Kidney (tissue), 13 donors: ENCODE measurements at regions not wholly inside any gene's neighbourhood (a gene's known extent, or its start where the extent isn't known, plus 50 kb on each side); places are given as distances from the start of the nearest gene placed in this dataset.

ENCODE experiments used
- DNase-seq, 5 donors: peaks; one replicate each; pipeline ENCODE4 v3.0.0-alpha.2; 2013 to 2020
- FAIRE-seq: peaks from 2 replicates; lab custom pipeline; 2012; peaks lifted over from hg19 to GRCh38; lab: Jason Lieb, UNC
- H3K27ac ChIP-seq, 2 donors: one replicate each; pipeline ENCODE4 v1.7.0; 2013; ENCODE audit warnings: low read depth in 2 of 2, low read length in 2 of 2, inconsistent platforms in 1 of 2
- H3K27me3 ChIP-seq: one replicate; pipeline ENCODE4 v1.7.1; 2013; ENCODE audit warnings: low read length, inconsistent platforms; ENCODE audit not compliant: control insufficient read depth, insufficient read depth
- H3K36me3 ChIP-seq, 3 donors: one replicate each; pipeline versions ENCODE4 v1.7.0 to v1.7.1; 2013; ENCODE audit warnings: low read length in 3 of 3, control low read depth in 1 of 3, inconsistent platforms in 1 of 3; ENCODE audit not compliant: insufficient read depth in 3 of 3, control insufficient read depth in 2 of 3
- H3K4me1 ChIP-seq, 3 donors: one replicate each; pipeline versions ENCODE4 v1.7.0 to v1.7.1; 2013; ENCODE audit warnings: low read length in 3 of 3, inconsistent platforms in 1 of 3, low read depth in 1 of 3; ENCODE audit not compliant: control insufficient read depth in 2 of 3, insufficient read depth in 2 of 3
- H3K4me3 ChIP-seq, 3 donors: one replicate each; pipeline versions ENCODE4 v1.7.0 to v1.8.1; 2013; ENCODE audit warnings: low read length in 3 of 3, control low read depth in 1 of 3, inconsistent platforms in 1 of 3
- H3K9ac ChIP-seq, 3 donors: one replicate each; pipeline versions ENCODE4 v1.7.0 to v1.7.1; 2013; ENCODE audit warnings: low read length in 3 of 3, control low read depth in 1 of 3, inconsistent platforms in 1 of 3
- H3K9me3 ChIP-seq, 3 donors: one replicate each; pipeline versions ENCODE4 v1.7.0 to v1.7.1; 2013; ENCODE audit warnings: low read length in 3 of 3, control low read depth in 1 of 3, inconsistent platforms in 1 of 3; ENCODE audit not compliant: control insufficient read depth in 2 of 3, insufficient read depth in 1 of 3
- intact Hi-C: fragments of 100-400 bp; cut with DNase I; formaldehyde crosslinking; loops from one replicate; pipeline ENCODE4 v1.11.1; 2022
- TF ChIP-seq, protein P1 (sequence below): IDR thresholded peaks from 3 replicates; pipeline ENCODE4 v1.5.1; 2012; ENCODE audit warnings: mild to moderate bottlenecking, moderate library complexity, borderline replicate concordance; ENCODE audit not compliant: insufficient read depth; ENCODE audit errors: extremely low read depth
- donor health status: control.
- donor health status: control.
- donor health status: control.
- donor health status: control.
- donor health status: control.
- donor health status: DM: yes; HTN: yes; CAD: no.
- donor health status: Normal renal cell carcinoma (clear cell type).

DNA sequence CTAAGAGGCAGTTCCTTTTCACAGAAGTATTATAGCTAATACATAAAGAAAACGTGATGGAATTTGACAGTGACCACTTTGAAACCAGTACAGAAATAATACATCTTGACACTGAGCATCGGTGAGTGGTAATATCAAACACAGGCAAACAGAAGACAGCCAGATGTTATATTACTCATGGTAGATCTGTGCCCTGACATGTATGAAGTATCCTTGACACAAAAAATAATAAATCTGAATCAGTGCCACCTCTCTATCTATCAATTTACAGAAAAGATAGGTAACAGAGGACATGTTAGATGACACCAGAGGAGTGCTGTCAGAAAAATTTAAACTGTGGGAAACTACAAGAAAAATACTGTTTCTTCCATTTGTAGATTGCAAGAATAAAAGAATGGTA lies 217.4 kb upstream of the POT1 start:
- Histone ChIP-seq H3K36me3 (no peaks in the 10 kb centered on the region), H3K9me3 (no peaks in the 10 kb centered on the region), H3K4me1 (no peaks in the 10 kb centered on the region), H3K27me3 (no peaks in the 10 kb centered on the region), H3K9ac (no peak overlapping the region), H3K4me3 (no peak overlapping the region), H3K27ac (no peak overlapping the region)
- TF ChIP-seq, protein P1, sequence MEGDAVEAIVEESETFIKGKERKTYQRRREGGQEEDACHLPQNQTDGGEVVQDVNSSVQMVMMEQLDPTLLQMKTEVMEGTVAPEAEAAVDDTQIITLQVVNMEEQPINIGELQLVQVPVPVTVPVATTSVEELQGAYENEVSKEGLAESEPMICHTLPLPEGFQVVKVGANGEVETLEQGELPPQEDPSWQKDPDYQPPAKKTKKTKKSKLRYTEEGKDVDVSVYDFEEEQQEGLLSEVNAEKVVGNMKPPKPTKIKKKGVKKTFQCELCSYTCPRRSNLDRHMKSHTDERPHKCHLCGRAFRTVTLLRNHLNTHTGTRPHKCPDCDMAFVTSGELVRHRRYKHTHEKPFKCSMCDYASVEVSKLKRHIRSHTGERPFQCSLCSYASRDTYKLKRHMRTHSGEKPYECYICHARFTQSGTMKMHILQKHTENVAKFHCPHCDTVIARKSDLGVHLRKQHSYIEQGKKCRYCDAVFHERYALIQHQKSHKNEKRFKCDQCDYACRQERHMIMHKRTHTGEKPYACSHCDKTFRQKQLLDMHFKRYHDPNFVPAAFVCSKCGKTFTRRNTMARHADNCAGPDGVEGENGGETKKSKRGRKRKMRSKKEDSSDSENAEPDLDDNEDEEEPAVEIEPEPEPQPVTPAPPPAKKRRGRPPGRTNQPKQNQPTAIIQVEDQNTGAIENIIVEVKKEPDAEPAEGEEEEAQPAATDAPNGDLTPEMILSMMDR: no peak
- intact Hi-C loops: no loop called here
- FAIRE-seq: no peak
- no peak for DNase-seq

DNA sequence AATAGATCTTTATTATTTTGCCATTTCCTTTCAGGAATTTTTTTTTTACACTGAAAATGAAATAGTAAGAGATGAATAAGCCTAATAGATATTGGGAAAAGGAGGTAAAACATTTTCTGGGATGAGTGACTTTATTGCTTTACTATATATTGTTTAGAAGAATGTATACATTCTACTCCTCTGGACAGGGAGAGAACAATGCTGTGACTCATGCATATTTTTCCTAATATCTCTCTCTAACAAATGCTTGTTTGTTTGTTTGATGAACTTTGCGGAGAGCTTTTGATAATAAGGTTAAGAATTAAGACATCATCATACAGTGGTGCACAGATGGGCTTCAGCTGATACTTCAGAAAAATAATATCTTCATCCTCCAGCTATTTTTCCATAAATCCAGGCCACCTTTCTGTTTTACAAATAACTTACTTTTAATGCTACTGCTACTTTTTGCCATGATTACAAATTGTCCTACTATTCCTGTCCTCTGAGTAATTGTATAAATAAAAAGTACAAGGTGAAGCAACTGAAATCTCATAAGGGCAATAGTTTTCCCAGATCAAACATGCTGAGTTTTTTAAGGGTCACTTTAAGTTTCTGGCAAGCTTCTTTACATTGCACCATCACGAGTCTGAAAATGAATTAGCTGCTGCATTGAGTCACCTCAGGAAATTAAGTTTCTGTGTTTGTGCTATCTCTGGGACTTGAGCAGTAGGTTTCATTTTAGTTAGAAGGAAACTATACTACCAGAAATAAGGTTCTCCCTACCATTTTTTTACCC lies 207.3 kb upstream of the POT1 start:
- Histone ChIP-seq H3K27ac (no peak overlapping the region), H3K9ac (no peak overlapping the region), H3K4me3 (no peak overlapping the region), H3K36me3 (no peaks in the 10 kb centered on the region), H3K27me3 (no peaks in the 10 kb centered on the region), H3K4me1 (no peaks in the 10 kb centered on the region), H3K9me3 (no peaks in the 10 kb centered on the region)
- DNase-seq (no peak), FAIRE-seq (no peak)
- TF ChIP-seq, protein P1: no peak
- intact Hi-C loops: no loop called here

DNA sequence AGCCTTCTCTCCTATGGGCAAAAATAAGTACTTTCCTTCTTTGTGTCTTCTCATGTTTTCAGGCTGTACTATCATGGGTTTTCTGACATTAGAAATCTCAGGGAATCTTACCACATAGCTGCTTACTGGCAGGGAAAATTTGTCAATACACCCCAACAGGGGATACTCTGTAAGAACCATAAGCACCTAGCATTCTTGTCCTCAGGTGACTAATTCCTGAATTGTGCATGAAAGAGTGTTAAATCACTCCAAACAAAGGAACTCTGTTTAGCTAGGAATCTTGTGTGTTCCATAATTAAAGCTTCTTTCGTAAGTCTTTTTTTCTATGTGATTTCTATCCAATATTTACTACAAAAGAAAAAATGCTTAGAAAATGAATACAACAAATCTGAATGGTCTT lies 206.7 kb upstream of the POT1 start:
- Histone ChIP-seq H3K4me3 (no peak overlapping the region), H3K9ac (no peak overlapping the region), H3K27me3 (no peaks in the 10 kb centered on the region), H3K36me3 (no peaks in the 10 kb centered on the region), H3K27ac (no peak overlapping the region), H3K9me3 (no peaks in the 10 kb centered on the region), H3K4me1 (no peaks in the 10 kb centered on the region)
- no peak for DNase-seq
- FAIRE-seq: no peak
- intact Hi-C loops: no loop called here
- TF ChIP-seq, protein P1: no peak

DNA sequence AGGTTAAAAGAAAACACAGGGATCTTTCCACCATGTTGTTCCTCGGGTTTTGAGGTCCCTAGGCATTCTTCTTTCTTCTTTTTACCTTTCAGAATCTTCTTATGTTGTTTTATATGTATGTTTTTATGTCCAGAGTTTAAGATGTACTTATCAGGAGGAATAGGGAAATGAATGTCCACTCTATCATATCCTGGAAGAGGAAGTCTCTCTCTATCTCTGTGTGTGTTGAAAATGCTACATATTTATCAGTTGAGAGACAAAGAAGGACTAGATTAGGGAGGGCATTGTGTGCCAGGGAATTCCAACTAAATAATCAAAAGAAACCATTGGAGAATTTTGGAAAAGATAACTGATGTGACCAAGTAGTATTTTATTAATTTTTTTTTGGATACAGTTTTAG lies 200.5 kb upstream of the POT1 start:
- DNase-seq (no peak), FAIRE-seq (no peak)
- Histone ChIP-seq H3K27ac (no peak overlapping the region), H3K4me3 (no peak overlapping the region), H3K4me1 (no peaks in the 10 kb centered on the region), H3K27me3 (no peaks in the 10 kb centered on the region), H3K36me3 (no peaks in the 10 kb centered on the region), H3K9ac (no peak overlapping the region), H3K9me3 (no peaks in the 10 kb centered on the region)
- intact Hi-C loops: no loop called here
- TF ChIP-seq, protein P1: no peak
